ENCODE measurements at regions not wholly inside any gene's neighbourhood (a gene's known extent, or its start where the extent isn't known, plus 50 kb on each side); places are given as distances from the start of the nearest gene placed in this dataset.

DNA sequence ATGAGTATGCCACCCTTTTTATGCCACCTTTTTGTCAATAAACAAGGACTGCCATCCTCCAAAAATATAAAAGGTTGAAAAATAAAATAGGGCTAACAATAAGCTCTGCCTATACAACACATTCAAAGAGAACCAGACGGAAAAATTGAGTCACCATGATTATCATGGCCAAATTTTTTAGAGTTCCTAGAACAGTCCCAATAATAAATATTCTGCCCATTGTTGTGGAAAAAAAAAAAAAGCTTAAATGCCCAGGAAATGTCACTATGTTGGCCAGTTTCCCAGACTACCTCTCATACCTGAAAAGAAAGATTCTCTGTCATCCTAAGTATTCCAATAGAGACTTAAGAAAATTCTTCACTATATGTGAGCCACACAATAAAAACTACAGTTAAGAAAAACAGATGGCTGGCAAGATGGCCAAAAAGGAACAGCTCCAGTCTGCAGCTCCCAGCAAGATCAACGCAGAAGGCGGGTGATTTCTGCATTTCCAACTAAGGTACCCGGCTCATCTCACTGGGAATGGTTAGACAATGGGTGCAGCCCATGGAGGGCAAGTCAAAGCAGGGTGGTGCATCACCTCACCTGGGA is 149.0 kb downstream of the TMEM161B start:
- Histone ChIP-seq H3K4me3 (no peak overlapping the region), H3K9me3 (no peaks in the 10 kb centered on the region), H3K27ac (no peak overlapping the region), H3K4me1 (no peaks in the 10 kb centered on the region), H3K36me3 (no peaks in the 10 kb centered on the region), H3K27me3 (no peaks in the 10 kb centered on the region)
- TF ChIP-seq, protein P1, sequence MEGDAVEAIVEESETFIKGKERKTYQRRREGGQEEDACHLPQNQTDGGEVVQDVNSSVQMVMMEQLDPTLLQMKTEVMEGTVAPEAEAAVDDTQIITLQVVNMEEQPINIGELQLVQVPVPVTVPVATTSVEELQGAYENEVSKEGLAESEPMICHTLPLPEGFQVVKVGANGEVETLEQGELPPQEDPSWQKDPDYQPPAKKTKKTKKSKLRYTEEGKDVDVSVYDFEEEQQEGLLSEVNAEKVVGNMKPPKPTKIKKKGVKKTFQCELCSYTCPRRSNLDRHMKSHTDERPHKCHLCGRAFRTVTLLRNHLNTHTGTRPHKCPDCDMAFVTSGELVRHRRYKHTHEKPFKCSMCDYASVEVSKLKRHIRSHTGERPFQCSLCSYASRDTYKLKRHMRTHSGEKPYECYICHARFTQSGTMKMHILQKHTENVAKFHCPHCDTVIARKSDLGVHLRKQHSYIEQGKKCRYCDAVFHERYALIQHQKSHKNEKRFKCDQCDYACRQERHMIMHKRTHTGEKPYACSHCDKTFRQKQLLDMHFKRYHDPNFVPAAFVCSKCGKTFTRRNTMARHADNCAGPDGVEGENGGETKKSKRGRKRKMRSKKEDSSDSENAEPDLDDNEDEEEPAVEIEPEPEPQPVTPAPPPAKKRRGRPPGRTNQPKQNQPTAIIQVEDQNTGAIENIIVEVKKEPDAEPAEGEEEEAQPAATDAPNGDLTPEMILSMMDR (IDR thresholded peaks at IDR 0.05) = no peak
- TF ChIP-seq EP300 (IDR thresholded peaks at IDR 0.05; ENCODE audit: low read depth) (no peak), POLR2A (IDR thresholded peaks at IDR 0.05) (no peak), POLR2AphosphoS5 (IDR thresholded peaks at IDR 0.05) (no peak)
- WGBS, 2 donors (ENCODE audit: low coverage in 1 of 2) = 88% methylated on average over 4 of the region's 4 CpGs; no CpG with 5 or more reads in 1 of the 2 donors
- DNase-seq = no peak
- intact Hi-C loops (cut with DNase I; ENCODE audit: low total_unique reads) (no loop called here), in situ Hi-C loops (cut with MboI; ENCODE audit: low pct_ligation_motif_present in 1 of 4, low pct_unique_long_range_greater_than_20kb in 1 of 4, low sequenced_read_pairs in 3 of 4) (no loop called here)

GRCh38 chr5:88118179-88118578 is 150.5 kb downstream of the TMEM161B start:
- TF ChIP-seq, protein P1 (IDR thresholded peaks at IDR 0.05) = no peak
- TF ChIP-seq EP300 (IDR thresholded peaks at IDR 0.05; ENCODE audit: low read depth) (no peak), POLR2AphosphoS5 (IDR thresholded peaks at IDR 0.05) (no peak), POLR2A (IDR thresholded peaks at IDR 0.05) (no peak)
- Histone ChIP-seq H3K36me3 (no peaks in the 10 kb centered on the region), H3K27me3 (no peaks in the 10 kb centered on the region), H3K9me3 (no peaks in the 10 kb centered on the region), H3K4me1 (no peaks in the 10 kb centered on the region), H3K4me3 (no peak overlapping the region), H3K27ac (no peak overlapping the region)
- DNase-seq = no peak
- WGBS, 2 donors (ENCODE audit: low coverage in 1 of 2) = 31 to 43% methylated on average over 2 of the region's 2 CpGs
- in situ Hi-C loops (cut with MboI; ENCODE audit: low pct_ligation_motif_present in 1 of 4, low pct_unique_long_range_greater_than_20kb in 1 of 4, low sequenced_read_pairs in 3 of 4) = no loop called here
- intact Hi-C loops (cut with DNase I; ENCODE audit: low total_unique reads) = no loop called here

DNA sequence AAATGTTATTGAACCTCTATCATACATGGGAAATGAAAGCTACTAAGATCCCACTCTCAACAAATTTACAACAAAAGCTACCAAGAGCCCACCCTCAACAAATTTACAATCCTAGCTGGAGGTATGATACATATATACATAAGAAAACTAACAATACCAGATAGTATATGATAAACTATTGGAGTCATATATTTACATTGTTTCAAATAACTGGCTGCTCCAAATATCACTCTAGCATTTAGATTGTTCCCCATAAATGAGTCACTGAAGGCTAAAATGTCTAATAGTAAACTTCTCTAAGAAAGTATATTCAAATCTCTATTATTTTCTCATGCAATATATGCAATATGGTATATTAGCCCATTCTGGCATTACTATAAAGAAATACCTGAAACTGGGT is 151.1 kb downstream of the TMEM161B start:
- H3K4me1 ChIP-seq = no peaks in the 10 kb centered on the region
- TF ChIP-seq, protein P1 (IDR thresholded peaks at IDR 0.05) = no peak
- TF ChIP-seq POLR2AphosphoS5 (IDR thresholded peaks at IDR 0.05) (no peak), EP300 (IDR thresholded peaks at IDR 0.05; ENCODE audit: low read depth) (no peak), POLR2A (IDR thresholded peaks at IDR 0.05) (no peak)
- no peaks in the 10 kb centered on the region for H3K27me3 ChIP-seq
- in situ Hi-C loops (cut with MboI; ENCODE audit: low pct_ligation_motif_present in 1 of 4, low pct_unique_long_range_greater_than_20kb in 1 of 4, low sequenced_read_pairs in 3 of 4) (no loop called here), intact Hi-C loops (cut with DNase I; ENCODE audit: low total_unique reads) (no loop called here)
- DNase-seq = no peak
- no peak overlapping the region for H3K27ac ChIP-seq
- H3K9me3 ChIP-seq = no peaks in the 10 kb centered on the region
- H3K4me3 ChIP-seq = no peak overlapping the region
- H3K36me3 ChIP-seq = no peaks in the 10 kb centered on the region

DNA sequence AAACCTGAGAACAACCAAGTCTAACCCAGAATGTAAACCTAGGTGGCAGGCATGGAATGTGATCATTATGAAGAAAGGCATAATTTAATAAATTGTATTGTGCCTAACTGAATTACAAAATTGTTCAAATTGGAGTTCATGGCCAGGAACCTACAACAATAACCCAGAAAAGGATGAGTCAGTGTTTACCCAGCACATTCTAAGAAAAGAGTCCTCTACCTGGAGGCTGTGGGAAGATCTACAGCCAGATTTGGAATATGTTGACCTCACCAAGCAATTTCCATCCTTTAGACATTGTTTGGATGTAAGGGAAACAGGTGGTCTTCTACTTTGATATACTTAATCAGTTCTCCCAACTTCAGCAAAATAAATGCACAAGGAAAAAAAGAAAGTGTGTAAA is 152.2 kb downstream of the TMEM161B start:
- no peaks in the 10 kb centered on the region for H3K4me1 ChIP-seq
- no peaks in the 10 kb centered on the region for H3K36me3 ChIP-seq
- no peak for DNase-seq
- in situ Hi-C loops (cut with MboI; ENCODE audit: low pct_ligation_motif_present in 1 of 4, low pct_unique_long_range_greater_than_20kb in 1 of 4, low sequenced_read_pairs in 3 of 4) (no loop called here), intact Hi-C loops (cut with DNase I; ENCODE audit: low total_unique reads) (no loop called here)
- TF ChIP-seq POLR2AphosphoS5 (IDR thresholded peaks at IDR 0.05) = no peak
- TF ChIP-seq POLR2A (IDR thresholded peaks at IDR 0.05) = no peak
- no peak overlapping the region for H3K27ac ChIP-seq
- no peaks in the 10 kb centered on the region for H3K27me3 ChIP-seq
- H3K9me3 ChIP-seq = no peaks in the 10 kb centered on the region
- no peak overlapping the region for H3K4me3 ChIP-seq

- intact Hi-C loops (cut with DNase I; ENCODE audit: low total_unique reads) (no loop called here), in situ Hi-C loops (cut with MboI; ENCODE audit: low pct_ligation_motif_present in 1 of 4, low pct_unique_long_range_greater_than_20kb in 1 of 4, low sequenced_read_pairs in 3 of 4) (no loop called here)
- H3K4me3 ChIP-seq = no peak overlapping the region
- 77 to 100% methylated on average over 2 to 3 of the region's 3 CpGs for WGBS, 2 donors (ENCODE audit: low coverage in 1 of 2)
- no peak for DNase-seq
- no peaks in the 10 kb centered on the region for H3K27me3 ChIP-seq
- no peak overlapping the region for H3K27ac ChIP-seq
- no peaks in the 10 kb centered on the region for H3K4me1 ChIP-seq
- H3K9me3 ChIP-seq = no peaks in the 10 kb centered on the region
- H3K36me3 ChIP-seq = no peaks in the 10 kb centered on the region
- TF ChIP-seq, protein P1 (IDR thresholded peaks at IDR 0.05) = no peak
These were observed 153.4 kb downstream of the TMEM161B start for GRCh38 chr5:88115211-88115610.
